Suppressor macrophage treated with lipopolysaccharide for 1 hour (primary cell): ENCODE measurements at regions not wholly inside any gene's neighbourhood (a gene's known extent, or its start where the extent isn't known, plus 50 kb on each side); places are given as distances from the start of the nearest gene placed in this dataset.

ENCODE experiments used
- DNase-seq, 3 donors: peaks; one replicate each; pipeline ENCODE4 v3.0.0-alpha.2; 2020 to 2022

DNA sequence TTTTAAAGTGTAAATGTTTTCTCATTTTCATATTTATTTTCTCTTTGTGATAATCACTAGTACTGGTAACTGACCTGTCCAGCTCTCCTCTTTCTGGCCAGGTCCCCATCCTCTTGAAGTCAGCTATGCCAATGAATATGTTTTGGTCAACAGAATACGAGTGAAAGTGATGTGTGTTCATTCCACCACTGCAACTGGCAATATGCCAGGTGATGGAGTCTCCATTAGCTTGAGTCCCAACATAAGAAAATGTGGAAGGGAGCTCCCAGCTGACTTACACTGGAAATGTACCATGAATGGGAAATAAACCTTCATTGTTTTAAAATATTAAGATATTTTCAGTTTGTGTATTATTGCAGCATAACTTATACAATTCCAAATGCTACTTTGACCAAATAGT lies 75.8 kb downstream of the CCDC34 start:
- no peak for DNase-seq

- DNase-seq = no peak
Measured at GRCh38 chr11:27285761-27286160, 77.3 kb downstream of the CCDC34 start.

DNA sequence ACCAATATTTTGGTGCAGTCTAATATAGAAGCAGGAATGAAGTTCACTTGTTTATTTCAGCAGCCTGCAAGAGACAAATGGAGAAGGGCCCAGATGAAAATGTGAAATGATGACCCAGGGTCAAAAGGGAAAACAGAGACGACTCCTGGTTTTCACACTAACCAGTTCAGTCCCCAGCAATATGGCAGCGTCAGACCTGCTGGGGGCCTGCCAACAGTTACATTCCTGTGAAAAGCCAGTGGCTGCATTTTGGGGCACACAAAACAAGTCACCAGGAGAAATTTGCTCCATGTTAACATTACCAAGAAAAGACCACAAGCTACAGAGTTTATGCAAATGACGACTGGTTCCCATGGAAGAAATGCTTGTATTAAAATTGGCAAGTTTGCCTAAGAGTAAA lies 80.2 kb downstream of the CCDC34 start:
- DNase-seq = no peak

DNA sequence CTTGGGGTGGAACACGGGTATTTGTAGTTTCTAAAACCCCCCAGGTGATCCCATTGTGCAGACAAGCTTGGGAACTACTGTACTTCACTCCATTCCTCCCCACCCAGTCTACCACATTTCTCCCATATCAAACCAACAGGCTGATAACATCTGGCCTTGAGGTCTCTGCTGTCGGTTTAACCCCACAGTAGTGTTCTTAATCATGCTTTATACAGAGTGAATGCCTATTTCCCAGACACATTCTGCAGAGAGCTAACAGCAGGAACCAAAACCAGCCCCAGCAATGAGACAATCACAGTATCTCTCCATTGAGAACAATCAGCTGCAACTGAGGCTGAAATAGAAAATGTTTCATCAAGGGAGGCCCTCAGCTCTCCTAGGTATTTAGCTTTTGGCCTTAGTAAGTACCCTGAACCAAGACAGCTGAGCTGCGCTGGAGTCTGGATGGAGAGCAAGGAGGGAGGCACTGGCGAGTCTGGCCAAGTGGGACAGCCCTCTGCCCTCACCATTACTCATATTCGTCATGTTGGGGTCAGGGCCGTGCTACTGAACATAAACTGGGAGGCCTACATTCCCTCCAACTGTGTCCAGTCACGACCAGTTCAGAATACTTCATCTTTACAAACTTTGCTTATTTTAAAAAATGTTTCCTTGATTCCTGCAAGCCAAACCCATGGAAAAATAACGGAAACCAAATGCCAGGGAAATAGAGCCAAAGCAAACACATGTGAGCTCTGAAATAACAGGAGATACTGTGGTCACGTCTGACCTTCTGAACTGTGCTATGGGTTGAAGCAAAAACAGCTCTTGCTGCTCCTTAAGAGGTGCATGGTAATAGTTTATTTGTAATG lies 81.0 kb downstream of the CCDC34 start:
- DNase-seq = no peak

- no peak for DNase-seq
Measured at GRCh38 chr11:27281276-27281675, 81.7 kb downstream of the CCDC34 start.

DNA sequence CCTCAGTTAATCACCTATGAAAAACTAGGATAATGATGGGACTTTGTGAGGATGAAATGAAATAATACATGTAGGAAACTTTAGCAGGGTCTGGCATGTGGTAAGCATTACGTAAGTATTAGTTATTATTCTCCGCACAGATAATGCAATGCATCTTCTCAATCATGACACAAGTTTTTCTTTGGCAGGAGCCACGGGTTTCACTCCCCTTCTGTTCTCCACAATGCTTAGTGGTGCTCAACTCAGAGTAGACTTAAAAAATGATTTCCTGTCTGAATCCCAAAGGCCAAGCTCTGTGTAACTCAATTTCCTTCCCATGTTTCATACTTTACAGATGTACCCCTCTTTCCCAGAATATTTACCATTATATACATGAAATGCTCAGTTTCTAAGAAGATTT lies 82.9 kb downstream of the CCDC34 start:
- DNase-seq = no peak

DNA sequence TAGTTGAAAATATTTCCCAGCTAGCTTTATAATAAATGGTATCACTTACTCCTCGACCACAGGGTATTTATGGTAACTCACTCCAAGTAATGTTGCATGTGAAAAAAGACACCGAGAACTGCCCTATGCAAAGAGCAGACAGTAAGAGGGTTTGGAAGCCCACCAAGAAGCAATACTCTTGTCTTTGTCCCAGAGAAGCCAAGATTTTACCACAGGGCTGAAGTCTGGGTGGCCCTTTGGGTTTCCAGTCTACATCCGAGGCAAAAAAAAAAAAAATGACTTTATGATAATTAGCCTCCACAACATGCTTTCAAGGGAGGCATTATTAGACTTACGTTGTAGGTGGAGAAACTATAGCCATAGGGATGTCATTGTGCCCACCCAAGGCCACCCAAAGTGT lies 83.6 kb downstream of the CCDC34 start:
- DNase-seq = no peak

- DNase-seq = no peak
Measured at GRCh38 chr11:27277843-27278242, 85.2 kb downstream of the CCDC34 start.

DNA sequence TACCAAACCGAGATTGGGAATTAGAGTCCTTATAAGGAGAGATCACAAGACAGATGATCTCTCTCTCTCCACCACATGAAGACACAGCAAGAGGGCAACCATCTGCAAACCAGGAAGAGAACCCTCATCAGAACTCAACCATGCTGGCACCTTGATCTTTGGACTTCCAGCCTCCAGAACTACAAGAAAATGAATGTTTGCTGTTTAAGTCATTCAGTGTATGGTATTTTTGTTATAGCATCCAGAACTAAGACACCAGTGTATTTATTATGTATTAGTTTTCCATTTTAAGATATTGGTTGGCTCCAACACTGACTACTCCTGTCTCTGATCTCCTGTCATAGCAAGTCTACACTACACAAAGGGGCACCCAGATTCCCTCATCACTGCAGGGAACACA lies 86.9 kb downstream of the CCDC34 start:
- no peak for DNase-seq

GRCh38 chr11:27274854-27275395 lies 88.1 kb downstream of the CCDC34 start:
- DNase-seq = no peak

DNA sequence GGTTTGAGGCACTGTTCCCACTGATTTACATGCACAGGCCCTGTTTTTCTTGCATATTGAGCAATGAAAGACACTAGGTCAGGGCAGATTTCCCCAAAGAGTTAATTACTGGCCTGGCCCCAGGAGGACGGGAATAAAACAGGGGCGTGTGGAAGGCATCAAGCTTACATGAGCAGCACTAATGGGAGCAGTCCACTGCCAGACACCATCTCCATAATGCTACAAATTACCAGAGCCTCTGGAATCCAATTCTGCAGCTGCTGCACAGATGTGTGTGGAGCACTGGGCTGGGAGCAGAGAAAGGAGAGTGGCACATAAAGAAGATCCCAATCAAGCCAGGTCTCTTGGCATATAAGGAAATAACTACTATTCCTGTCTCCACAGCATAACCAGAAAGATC lies 96.9 kb downstream of the CCDC34 start:
- DNase-seq = no peak

DNA sequence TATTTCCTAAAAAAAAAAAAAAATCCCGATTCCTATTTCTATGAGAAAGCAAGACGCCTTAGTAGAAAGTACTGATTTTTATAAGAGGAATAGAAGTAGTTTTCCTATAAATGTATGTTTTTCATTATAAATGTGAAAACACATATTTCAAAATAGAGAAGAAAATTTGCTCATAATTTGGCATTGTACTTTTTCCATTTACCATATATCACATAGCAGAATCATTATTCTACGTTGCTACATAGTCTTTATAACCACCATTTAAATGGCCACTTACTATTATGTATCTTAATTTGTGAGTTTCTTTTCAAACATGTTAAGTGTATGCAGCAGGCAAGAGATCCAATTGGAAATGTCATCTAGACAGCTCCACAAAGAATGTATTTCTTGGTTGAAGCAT lies 99.0 kb downstream of the CCDC34 start:
- no peak for DNase-seq

GRCh38 chr11:27263046-27263445 lies 100.0 kb downstream of the CCDC34 start:
- DNase-seq = no peak

GRCh38 chr11:27255447-27255828 lies 107.6 kb downstream of the CCDC34 start:
- no peak for DNase-seq

- DNase-seq = no peak
Measured at GRCh38 chr11:27254744-27255446, 108.1 kb downstream of the CCDC34 start.

GRCh38 chr11:27253224-27253623 lies 109.8 kb downstream of the CCDC34 start:
- DNase-seq = no peak

GRCh38 chr11:27250867-27251665 lies 111.9 kb downstream of the CCDC34 start:
- DNase-seq = no peak

DNA sequence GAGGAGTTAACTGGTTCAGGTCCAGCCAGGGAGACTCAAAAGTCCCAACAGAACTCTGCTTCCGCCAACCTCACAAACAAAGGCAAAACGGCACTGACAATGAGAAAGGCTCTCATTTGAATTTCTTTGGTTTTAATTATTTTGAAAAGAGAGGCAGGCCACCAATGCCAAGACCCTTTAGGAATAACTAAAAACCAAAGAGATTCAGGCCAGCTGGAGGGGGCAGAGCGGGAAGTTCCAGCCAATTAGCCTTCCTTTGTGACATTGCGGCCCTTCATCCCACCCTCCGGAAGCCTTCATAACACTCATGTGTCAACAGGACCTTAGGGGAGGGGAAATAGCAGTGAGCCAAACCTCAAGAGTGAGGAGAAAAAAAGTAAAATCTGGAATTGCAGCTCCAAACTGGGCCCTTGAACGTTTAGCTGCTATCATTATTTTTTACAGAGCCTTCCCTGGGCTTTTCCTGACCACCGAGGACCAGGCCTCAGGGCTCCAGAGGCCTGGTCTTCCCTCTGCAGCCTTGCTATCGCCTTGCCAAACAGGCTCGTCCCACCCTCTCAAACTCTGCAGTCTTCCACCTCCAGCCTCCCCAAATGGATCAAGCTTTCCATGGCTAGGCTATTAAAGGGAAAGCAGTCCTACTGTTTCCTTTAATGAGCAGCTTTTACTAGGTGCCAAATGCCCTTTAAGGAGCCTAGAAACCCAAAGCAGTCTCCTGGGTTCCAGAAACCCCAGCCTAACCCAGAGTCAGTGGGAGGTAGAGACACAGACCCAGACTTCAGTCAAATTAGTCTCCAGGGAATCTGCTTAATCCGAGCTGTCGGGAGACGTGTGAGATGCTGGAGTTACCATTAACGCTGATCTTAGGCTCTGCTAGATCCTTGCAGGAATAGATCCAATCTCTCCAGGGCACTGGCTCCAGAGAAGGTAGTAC lies 114.2 kb downstream of the CCDC34 start:
- DNase-seq = no peak

DNA sequence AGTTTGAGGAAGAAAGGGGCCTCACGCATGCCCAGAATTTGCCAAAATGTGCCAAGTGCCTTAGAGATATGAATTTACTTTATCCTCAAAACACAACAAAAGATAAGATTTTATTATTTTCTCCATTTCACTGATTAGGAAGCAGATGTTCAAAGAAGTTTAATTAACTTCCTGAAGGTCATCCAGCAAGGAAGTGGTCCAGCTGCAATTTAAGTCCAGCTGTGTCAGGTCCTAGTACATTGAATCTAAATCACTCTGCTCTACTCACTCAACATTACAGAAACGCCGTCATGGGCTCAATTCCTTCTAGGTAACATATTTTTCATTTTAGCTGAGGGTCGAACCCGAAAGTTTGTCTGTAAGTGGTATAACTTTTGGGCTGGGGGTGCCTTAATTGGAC lies 115.4 kb downstream of the CCDC34 start:
- DNase-seq = no peak

- no peak for DNase-seq
Measured at GRCh38 chr11:27246925-27247324, 116.1 kb downstream of the CCDC34 start.

DNA sequence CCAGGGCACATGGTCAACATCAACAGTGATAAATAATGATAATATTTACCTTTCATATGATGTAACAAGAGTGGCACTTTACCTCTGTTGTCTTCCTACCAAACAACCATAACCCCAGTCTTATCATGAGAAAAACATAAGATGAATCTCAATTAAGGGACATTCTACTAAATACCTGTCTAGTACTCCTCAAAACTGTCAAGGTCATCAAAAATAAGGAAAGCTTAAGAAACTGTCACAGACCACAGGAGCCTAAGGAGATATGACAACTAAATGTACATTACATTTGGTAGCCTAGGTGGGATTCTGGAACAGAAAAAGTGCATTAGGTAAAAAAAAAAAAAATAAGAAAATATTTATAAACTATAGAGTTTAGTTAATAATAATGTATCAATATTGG lies 118.1 kb downstream of the CCDC34 start:
- no peak for DNase-seq

DNA sequence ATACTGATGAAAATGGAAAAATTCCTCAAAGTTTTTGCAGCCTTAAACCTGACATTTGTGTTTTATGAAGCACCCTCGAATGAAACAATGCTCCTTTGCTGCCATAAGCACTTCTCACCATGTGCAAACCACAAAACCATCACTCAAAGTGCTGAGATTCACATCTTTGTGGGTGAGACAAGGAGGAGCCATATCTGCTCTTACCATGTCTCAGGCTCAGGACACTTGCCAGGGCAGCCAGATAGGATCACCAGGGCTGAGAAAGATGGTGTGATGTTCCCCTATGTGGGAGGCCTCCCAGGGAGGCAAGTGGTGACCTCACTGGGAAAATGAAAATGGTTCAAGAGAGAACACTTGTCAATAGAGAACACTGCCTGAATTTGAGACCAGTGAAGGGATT lies 120.4 kb downstream of the CCDC34 start:
- no peak for DNase-seq
